ENCODE measurements at regions not wholly inside any gene's neighbourhood (a gene's known extent, or its start where the extent isn't known, plus 50 kb on each side); places are given as distances from the start of the nearest gene placed in this dataset.

DNA sequence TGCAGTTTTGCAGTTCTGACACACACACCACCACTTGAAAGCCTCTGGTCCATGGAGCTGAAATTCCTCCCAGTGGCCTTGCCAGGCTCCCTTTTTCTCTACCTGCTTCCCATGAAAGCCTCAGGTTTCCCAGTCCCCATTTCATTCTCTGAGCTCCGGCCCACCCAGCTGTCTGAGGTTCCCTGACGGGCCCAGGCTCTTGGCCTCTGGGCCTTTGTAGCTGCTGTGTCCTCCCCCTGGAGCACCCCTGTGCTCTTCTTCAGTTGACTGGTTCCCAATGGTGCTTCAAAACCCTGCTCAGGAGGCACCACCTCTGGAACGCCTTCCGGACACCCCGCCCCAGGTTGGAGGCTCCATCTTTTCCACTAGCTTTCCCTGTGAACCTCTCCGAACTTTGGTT lies 155.9 kb upstream of the SHB start:
- no peak overlapping the region for H2BK12ac ChIP-seq (ENCODE audit: insufficient read length, low read depth, low read length)
- H3K9ac ChIP-seq (ENCODE audit: extremely low read depth, insufficient read length, low read length), result no peak overlapping the region
- no peak overlapping the region for H4K5ac ChIP-seq (ENCODE audit: insufficient read length, low read depth, low read length)
- Mint-ChIP-seq H3K9me3 (no peaks in the 10 kb centered on the region), H3K4me1 (peaks cover 22 to 34% of the 10 kb centered on the region in 2 experiments), H3K36me3 (ENCODE audit: insufficient read depth in 1 of 3, low read depth in 3 of 3) (no peaks in the 10 kb centered on the region), H3K27ac (no peak overlapping the region), H3K27me3 (ENCODE audit: low read depth) (peaks cover 100% of the 10 kb centered on the region), H3K4me3 (no peak overlapping the region)
- no peaks in the 10 kb centered on the region for H3K9me3 ChIP-seq (ENCODE audit: control insufficient read depth, low read depth, low read length)
- no CpG with 5 or more reads among the region's 6 CpGs for WGBS (ENCODE audit: extremely low coverage, insufficient read length, low lambda C conversion rate)
- H3K27me3 ChIP-seq (ENCODE audit: insufficient read depth, low read length), result no peaks in the 10 kb centered on the region; the same call in 1 of the 2 replicates
- H3K27ac ChIP-seq (ENCODE audit: insufficient read length, low read depth, low read length), result no peak overlapping the region
- no peaks in the 10 kb centered on the region for H3K23me2 ChIP-seq (ENCODE audit: insufficient read length, low read depth, low read length, poor library complexity, severe bottlenecking)
- no peak overlapping the region for H2BK20ac ChIP-seq (ENCODE audit: low read depth, low read length, poor library complexity, severe bottlenecking)
- H2BK15ac ChIP-seq (ENCODE audit: low read depth, low read length), result no peak overlapping the region
- no peak overlapping the region for H3K18ac ChIP-seq (ENCODE audit: insufficient read length, low read depth, low read length)
- H3K4me2 ChIP-seq (ENCODE audit: insufficient read depth, insufficient read length, low read length), result no peak overlapping the region
- H3K79me2 ChIP-seq (ENCODE audit: insufficient read depth, low read length), result no peaks in the 10 kb centered on the region
- no peak overlapping the region for H2BK5ac ChIP-seq (ENCODE audit: insufficient read length, low read length)
- no peak overlapping the region for H2AFZ ChIP-seq (ENCODE audit: low read length)
- no peak overlapping the region for H2AK5ac ChIP-seq (ENCODE audit: insufficient read length, low read length)
- H3T11ph ChIP-seq (ENCODE audit: low read length), result no peak overlapping the region
- no peak overlapping the region for H3K56ac ChIP-seq (ENCODE audit: insufficient read length, low read depth, low read length)
- no peaks in the 10 kb centered on the region for H3K79me1 ChIP-seq (ENCODE audit: insufficient read depth, low read depth, low read length, poor library complexity, severe bottlenecking)
- H4K8ac ChIP-seq (replicated peaks; ENCODE audit: insufficient read length, low read depth, low read length), result no peak overlapping the region
- H3K23ac ChIP-seq (ENCODE audit: insufficient read length, low read depth, low read length), result no peak overlapping the region
- no peak overlapping the region for H2BK120ac ChIP-seq (ENCODE audit: low read depth, low read length, poor library complexity, severe bottlenecking)
- H4K91ac ChIP-seq (ENCODE audit: insufficient read length, low read depth, low read length), result no peak overlapping the region
- TF ChIP-seq, protein P1, sequence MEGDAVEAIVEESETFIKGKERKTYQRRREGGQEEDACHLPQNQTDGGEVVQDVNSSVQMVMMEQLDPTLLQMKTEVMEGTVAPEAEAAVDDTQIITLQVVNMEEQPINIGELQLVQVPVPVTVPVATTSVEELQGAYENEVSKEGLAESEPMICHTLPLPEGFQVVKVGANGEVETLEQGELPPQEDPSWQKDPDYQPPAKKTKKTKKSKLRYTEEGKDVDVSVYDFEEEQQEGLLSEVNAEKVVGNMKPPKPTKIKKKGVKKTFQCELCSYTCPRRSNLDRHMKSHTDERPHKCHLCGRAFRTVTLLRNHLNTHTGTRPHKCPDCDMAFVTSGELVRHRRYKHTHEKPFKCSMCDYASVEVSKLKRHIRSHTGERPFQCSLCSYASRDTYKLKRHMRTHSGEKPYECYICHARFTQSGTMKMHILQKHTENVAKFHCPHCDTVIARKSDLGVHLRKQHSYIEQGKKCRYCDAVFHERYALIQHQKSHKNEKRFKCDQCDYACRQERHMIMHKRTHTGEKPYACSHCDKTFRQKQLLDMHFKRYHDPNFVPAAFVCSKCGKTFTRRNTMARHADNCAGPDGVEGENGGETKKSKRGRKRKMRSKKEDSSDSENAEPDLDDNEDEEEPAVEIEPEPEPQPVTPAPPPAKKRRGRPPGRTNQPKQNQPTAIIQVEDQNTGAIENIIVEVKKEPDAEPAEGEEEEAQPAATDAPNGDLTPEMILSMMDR (conservative IDR thresholded peaks at IDR 0.05), result no peak
- peaks cover 3% of the 10 kb centered on the region; the same call in 1 of the 2 replicates for H3K4me1 ChIP-seq (ENCODE audit: insufficient read depth, low read length)
- H3K4ac ChIP-seq (ENCODE audit: low read depth, low read length), result no peak overlapping the region
- H4K20me1 ChIP-seq (ENCODE audit: control insufficient read depth, insufficient read depth, insufficient read length), result no peaks in the 10 kb centered on the region
- H3K14ac ChIP-seq (ENCODE audit: insufficient read depth, low read length), result no peak overlapping the region
- no peak for DNase-seq

Data from H9 (cell line).